A549 (cell line): ENCODE measurements at regions not wholly inside any gene's neighbourhood (a gene's known extent, or its start where the extent isn't known, plus 50 kb on each side); places are given as distances from the start of the nearest gene placed in this dataset.

Source experiments
- EP300 ChIP-seq, 2 experiments: fragments of >200 bp; sonication (Bioruptor Twin); formaldehyde crosslinking; IDR thresholded peaks; 2 replicates in 1 of 2; 3 replicates in 1 of 2; pipeline ENCODE4 v1.6.1; 2016 to 2017
- MAZ ChIP-seq: fragments of 150-350 bp; IDR thresholded peaks from 2 replicates; pipeline ENCODE4 v1.6.1; 2014; ENCODE audit warnings: antibody characterized with exemption, low read depth, low read length, borderline replicate concordance
- MYC ChIP-seq: IDR thresholded peaks from 2 replicates; pipeline ENCODE4 v1.6.1; 2012; ENCODE audit warnings: mild to moderate bottlenecking, inconsistent platforms, low read length, improper control_type of control experiment, borderline replicate concordance
- POLR2A ChIP-seq: IDR thresholded peaks from 2 replicates; pipeline ENCODE4 v1.6.1; 2012; ENCODE audit warnings: mild to moderate bottlenecking, low read length
- RAD21 ChIP-seq, 2 experiments: fragments of >200 bp in 1 of 2; sonication (Bioruptor Twin) in 1 of 2; formaldehyde crosslinking in 1 of 2; IDR thresholded peaks in 1 of 2; conservative IDR thresholded peaks in 1 of 2; 2 replicates in 1 of 2; 3 replicates in 1 of 2; pipeline ENCODE4 v1.6.1; 2012 to 2018; ENCODE audit warnings: inconsistent platforms in 1 of 2
- TF ChIP-seq, protein P1 (sequence below): fragments of >200 bp; sonication (Bioruptor Twin); formaldehyde crosslinking; IDR thresholded peaks from 3 replicates; pipeline ENCODE4 v1.5.1; 2016
- TF ChIP-seq, protein P2 (sequence below): IDR thresholded peaks from 2 replicates; pipeline ENCODE4 v1.6.1; 2012
- TF ChIP-seq, protein P3 (sequence below): IDR thresholded peaks from 2 replicates; pipeline ENCODE4 v1.6.1; 2012
- TF ChIP-seq, protein P4 (sequence below): fragments of 200-600 bp; sonication (generic); IDR thresholded peaks from 2 replicates; pipeline ENCODE4 v1.6.1; 2016; ENCODE audit warnings: antibody characterized with exemption, mild to moderate bottlenecking, moderate library complexity

DNA sequence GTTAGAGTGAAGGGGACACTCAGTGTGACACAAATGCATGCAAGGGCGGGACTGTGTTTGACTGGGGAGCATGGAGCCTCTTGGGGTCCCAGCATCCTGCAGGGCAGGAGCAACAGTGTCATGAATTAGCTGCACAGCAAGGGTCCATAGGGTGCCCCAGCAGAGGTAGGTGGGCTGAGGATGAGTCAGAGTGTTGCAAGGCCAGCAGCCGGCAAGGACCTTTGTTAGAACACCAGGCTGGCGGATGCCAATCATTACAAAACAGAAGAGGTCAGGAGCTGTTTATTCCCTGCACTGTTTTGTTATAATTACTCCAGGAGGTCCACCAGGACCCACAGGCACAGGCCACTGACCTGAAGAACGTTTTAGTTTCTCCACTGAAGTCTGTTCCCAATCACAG, 362.2 kb upstream of the DUSP10 start:
- TF ChIP-seq MYC (no peak), RAD21 (conservative IDR thresholded peaks at IDR 0.05 in 1 of 2, IDR thresholded peaks at IDR 0.05 in 1 of 2) (no peak), MAZ (no peak), EP300 (IDR thresholded peaks at IDR 0.05) (no peak), POLR2A (no peak)
- TF ChIP-seq, protein P1, sequence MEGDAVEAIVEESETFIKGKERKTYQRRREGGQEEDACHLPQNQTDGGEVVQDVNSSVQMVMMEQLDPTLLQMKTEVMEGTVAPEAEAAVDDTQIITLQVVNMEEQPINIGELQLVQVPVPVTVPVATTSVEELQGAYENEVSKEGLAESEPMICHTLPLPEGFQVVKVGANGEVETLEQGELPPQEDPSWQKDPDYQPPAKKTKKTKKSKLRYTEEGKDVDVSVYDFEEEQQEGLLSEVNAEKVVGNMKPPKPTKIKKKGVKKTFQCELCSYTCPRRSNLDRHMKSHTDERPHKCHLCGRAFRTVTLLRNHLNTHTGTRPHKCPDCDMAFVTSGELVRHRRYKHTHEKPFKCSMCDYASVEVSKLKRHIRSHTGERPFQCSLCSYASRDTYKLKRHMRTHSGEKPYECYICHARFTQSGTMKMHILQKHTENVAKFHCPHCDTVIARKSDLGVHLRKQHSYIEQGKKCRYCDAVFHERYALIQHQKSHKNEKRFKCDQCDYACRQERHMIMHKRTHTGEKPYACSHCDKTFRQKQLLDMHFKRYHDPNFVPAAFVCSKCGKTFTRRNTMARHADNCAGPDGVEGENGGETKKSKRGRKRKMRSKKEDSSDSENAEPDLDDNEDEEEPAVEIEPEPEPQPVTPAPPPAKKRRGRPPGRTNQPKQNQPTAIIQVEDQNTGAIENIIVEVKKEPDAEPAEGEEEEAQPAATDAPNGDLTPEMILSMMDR, result no peak
- TF ChIP-seq, protein P2, sequence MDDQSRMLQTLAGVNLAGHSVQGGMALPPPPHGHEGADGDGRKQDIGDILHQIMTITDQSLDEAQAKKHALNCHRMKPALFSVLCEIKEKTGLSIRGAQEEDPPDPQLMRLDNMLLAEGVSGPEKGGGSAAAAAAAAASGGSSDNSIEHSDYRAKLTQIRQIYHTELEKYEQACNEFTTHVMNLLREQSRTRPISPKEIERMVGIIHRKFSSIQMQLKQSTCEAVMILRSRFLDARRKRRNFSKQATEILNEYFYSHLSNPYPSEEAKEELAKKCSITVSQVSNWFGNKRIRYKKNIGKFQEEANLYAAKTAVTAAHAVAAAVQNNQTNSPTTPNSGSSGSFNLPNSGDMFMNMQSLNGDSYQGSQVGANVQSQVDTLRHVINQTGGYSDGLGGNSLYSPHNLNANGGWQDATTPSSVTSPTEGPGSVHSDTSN, result no peak
- TF ChIP-seq, protein P3, sequence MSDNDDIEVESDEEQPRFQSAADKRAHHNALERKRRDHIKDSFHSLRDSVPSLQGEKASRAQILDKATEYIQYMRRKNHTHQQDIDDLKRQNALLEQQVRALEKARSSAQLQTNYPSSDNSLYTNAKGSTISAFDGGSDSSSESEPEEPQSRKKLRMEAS, result no peak
- TF ChIP-seq, protein P4, sequence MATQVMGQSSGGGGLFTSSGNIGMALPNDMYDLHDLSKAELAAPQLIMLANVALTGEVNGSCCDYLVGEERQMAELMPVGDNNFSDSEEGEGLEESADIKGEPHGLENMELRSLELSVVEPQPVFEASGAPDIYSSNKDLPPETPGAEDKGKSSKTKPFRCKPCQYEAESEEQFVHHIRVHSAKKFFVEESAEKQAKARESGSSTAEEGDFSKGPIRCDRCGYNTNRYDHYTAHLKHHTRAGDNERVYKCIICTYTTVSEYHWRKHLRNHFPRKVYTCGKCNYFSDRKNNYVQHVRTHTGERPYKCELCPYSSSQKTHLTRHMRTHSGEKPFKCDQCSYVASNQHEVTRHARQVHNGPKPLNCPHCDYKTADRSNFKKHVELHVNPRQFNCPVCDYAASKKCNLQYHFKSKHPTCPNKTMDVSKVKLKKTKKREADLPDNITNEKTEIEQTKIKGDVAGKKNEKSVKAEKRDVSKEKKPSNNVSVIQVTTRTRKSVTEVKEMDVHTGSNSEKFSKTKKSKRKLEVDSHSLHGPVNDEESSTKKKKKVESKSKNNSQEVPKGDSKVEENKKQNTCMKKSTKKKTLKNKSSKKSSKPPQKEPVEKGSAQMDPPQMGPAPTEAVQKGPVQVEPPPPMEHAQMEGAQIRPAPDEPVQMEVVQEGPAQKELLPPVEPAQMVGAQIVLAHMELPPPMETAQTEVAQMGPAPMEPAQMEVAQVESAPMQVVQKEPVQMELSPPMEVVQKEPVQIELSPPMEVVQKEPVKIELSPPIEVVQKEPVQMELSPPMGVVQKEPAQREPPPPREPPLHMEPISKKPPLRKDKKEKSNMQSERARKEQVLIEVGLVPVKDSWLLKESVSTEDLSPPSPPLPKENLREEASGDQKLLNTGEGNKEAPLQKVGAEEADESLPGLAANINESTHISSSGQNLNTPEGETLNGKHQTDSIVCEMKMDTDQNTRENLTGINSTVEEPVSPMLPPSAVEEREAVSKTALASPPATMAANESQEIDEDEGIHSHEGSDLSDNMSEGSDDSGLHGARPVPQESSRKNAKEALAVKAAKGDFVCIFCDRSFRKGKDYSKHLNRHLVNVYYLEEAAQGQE, result no peak
